HG02610 (cell line): ENCODE measurements at regions not wholly inside any gene's neighbourhood (a gene's known extent, or its start where the extent isn't known, plus 50 kb on each side); places are given as distances from the start of the nearest gene placed in this dataset.

Experiments
- ATAC-seq: cut with Tn5 transposase; IDR thresholded peaks from one replicate; pipeline ENCODE4 v1.9.1; 2021; ENCODE audit warnings: mild to moderate bottlenecking, moderate library complexity; ENCODE audit not compliant: unreplicated experiment

- ATAC-seq = no peak
Observed at GRCh38 chr5:6176102-6176693, 202.1 kb downstream of the MED10 start.

GRCh38 chr5:6175172-6175854 lies 203.0 kb downstream of the MED10 start:
- no peak for ATAC-seq

DNA sequence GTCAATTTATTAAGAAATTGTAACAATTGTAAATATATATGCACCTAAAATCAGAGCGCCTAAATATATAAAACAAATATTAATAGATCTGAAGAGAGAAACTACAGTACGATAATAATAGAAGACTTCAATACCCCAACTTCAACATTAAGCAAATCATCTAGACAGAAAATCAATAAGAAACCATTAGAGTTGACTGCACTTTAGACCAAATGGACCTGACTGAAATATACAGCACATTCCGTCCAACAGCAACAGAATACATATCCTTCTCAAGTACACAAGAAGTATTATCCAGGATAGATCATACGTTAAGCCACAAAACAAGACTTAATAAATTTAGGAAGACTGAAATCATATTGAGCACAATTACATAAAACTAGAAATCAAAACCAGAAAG lies 208.7 kb downstream of the MED10 start:
- no peak for ATAC-seq

GRCh38 chr5:6166698-6167394 lies 211.5 kb downstream of the MED10 start:
- no peak for ATAC-seq

DNA sequence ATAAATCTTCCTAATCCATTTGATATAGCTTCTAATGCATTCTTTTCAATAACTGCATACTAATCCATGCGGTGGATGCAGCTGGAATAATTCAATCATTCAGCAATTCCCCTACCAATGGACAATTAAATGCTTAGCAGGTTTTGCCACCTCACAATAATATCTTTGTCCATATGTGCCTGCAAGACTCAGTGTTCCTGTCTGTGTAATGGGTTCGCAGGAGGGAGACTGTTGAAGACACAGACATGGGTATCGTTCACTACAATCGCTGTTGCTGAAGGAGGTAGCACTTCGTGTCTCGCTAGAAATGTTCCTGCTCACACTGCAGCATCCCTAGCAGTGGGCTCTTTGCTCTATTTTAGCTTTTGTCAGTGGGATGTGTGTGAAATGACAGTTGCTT lies 214.4 kb downstream of the MED10 start:
- ATAC-seq = no peak

DNA sequence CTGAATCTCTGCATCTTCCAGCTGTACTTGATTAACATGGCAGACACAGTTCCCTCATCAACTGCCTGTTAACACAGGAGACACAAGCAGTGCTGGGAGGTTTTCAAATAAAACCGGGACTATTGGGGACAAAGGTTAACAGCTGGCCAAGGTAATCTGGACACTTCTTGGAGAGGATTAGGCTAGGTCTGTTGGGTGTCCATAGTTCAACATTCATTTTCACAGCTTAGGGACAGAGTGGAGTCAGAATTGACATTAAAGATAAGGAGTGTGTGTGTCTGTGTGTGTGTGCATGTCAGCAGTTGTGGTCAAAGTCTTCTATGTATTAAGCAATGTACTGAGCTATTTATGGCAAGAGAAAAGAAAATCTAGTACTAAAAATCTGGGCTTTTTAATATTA lies 216.2 kb downstream of the MED10 start:
- ATAC-seq = no peak

DNA sequence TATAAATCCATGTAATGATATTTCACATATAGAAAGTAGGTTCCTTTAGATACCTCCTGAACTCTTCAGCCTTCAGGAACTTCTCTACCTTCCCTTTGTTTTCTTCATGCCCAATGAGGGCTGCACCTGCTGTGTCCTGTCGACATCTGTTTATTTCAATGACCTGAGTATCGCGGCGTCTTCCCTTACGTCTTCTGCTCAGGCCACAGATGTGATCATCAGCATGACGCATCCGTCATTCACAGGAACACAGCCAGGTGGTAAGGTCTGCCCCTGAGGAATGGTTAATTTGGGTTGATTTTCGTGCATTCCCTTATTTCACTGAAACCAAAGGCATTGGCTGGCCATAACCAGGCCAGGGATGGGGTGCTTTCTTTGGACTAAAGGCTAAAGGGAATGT lies 217.1 kb downstream of the MED10 start:
- no peak for ATAC-seq

DNA sequence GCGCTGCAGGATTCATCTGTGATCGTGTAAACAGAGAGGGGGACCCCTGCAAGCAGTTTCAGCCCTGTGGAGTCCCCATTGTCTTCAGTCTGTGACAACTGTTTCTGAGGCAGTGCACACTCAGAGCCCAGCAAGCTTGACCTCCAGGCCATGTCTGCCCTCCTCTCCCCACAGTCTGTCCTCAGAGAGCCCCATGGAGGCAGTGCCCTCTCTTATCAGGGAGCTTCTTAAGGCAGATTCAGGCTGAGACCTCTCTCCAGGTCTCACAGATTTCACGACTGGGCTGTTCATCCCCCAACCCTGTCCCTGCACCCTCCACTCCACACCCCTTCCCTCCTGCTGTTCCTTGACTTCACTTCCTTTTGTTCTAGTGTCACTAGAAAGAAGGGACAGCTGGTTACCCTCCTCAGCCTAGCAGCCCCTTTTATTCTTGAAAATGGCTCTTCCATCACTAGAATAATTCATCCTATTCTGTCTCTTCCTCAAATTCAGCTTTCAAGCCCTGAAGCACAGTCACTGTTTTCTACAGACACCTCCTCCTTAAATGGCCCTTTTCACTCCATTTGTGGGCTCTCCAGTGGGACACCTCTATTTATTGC lies 218.4 kb downstream of the MED10 start:
- no peak for ATAC-seq

- ATAC-seq = no peak
Observed at GRCh38 chr5:6158974-6159831, 219.1 kb downstream of the MED10 start.

- ATAC-seq = no peak
Observed at GRCh38 chr5:6154216-6154615, 224.1 kb downstream of the MED10 start.

DNA sequence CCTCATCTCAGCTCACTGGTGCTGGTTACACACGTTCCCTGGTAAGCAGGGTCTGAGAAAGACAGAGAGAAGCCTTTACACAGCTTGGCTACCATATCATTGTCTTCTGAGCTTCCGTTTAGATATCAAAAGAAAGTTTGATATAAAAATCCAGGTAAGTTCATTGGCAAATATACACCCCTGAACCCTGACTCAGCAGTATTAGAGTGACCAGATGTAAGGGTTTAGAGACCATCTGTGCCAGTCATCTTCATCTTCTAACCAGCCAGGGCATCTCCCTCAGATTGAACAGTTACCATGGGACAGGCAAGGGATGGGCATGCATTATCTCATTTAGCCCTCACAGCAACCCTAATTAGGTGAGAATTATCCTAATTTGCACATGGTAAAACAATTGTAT lies 232.1 kb downstream of the MED10 start:
- ATAC-seq = no peak

DNA sequence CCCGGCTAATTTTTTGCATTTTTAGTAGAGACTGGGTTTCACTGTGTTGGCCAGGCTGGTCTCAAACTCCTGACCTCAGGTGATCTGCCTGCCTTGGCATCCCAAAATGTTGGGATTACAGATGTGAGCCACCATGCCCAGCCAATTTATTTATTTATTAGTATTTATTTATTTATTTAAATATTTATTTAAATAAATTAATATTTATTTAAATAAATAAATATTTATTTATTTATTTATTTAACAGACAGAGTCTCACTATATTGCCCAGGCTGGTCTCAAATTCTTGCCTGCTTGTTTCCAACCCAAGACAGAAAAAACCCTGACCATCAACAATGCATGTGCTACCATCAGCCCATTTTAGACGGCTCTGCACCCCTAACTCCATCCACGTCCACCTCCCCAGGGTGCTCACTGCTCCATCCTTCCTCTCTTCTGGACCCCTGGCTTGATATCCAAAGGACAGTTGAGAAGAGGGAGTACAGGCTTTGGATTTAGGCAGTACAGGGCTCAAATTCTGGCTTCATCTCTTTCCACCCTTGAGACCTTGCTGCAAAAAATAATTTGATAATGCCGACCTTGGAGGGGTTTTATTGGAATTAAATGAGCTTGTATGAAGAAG lies 232.6 kb downstream of the MED10 start:
- ATAC-seq = no peak

DNA sequence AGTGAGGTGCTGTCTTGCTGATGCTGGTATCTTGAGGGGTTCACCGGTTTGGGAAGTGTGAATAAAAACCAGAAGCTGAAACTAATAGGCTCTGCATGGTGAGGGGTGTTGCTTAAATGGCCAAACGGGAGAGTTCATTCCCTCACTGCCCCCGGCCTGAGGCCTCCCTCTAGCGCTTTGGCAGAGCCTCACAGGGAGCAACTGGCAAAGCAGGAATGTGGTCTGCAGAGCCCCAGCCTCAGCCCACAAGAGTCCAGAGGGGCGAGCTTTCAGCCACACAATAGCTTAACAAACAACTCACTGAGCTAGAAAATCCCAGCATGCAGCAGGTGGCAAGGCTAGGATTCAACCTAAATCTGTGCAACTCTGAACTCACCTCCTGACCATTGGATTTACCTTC lies 234.8 kb downstream of the MED10 start:
- ATAC-seq = no peak

DNA sequence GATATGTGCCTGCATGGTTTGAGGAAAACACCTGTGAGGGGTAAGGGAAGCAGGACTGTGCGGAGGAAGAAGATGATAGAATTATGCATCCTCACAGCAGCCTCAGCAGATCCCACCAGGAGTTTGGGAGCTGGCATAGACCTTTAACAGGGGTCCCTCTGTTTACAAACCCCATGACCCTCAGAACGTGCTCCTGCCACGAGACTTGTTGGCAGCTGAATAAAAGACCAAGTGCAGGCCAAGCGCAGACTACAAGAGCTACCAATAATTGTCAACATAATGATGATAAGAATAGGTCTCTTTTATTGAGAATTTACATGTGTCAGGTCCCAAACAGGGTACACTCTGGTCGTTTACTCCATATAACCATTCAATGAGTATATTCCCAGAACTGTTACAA lies 236.0 kb downstream of the MED10 start:
- no peak for ATAC-seq

GRCh38 chr5:6140219-6140618 lies 238.1 kb downstream of the MED10 start:
- ATAC-seq = no peak

GRCh38 chr5:6135977-6136376 lies 242.4 kb downstream of the MED10 start:
- ATAC-seq = peak; percentile 69

GRCh38 chr5:6134281-6134680 lies 244.1 kb downstream of the MED10 start:
- ATAC-seq = no peak

GRCh38 chr5:6125781-6126180 lies 252.6 kb downstream of the MED10 start:
- no peak for ATAC-seq

DNA sequence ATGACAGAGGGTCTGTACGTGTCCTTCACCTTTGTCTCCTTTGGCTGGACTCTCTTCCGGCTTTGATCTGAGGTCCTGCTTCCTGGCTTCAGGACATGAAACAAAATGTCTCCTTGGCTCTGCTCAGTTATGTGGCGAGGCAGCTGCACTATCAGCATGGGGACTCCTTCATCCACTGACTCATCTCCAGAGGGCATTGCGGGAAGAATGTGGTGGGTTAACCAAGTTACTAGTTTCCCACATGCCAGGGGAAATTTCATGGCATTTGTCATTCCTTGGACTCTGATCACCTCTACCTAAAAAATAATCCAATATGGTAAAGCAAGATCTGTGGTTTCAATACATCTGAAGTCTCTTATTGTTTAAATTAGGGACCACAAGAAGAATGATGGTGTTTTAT lies 259.7 kb downstream of the MED10 start:
- ATAC-seq = no peak

GRCh38 chr5:6117212-6117611 lies 261.1 kb downstream of the MED10 start:
- no peak for ATAC-seq

- ATAC-seq = no peak
Observed at GRCh38 chr5:6115852-6116251, 262.5 kb downstream of the MED10 start.
